OCI-LY7 (cell line): ENCODE measurements at regions not wholly inside any gene's neighbourhood (a gene's known extent, or its start where the extent isn't known, plus 50 kb on each side); places are given as distances from the start of the nearest gene placed in this dataset.

ENCODE experiments used
- EZH2phosphoT487 ChIP-seq: fragments of 200-600 bp; sonication (generic); IDR thresholded peaks from 2 replicates; pipeline ENCODE4 v1.6.1; 2018; ENCODE audit warnings: low read depth, borderline replicate concordance, mild to moderate bottlenecking, mixed run types, antibody characterized with exemption, low read length, moderate library complexity, mixed read lengths
- TF ChIP-seq, protein P1 (sequence below): fragments of 200-600 bp; sonication (generic); conservative IDR thresholded peaks from 2 replicates; pipeline ENCODE4 v1.5.1; 2014; ENCODE audit warnings: mild to moderate bottlenecking, antibody characterized with exemption, low read length, moderate library complexity, mixed read lengths

DNA sequence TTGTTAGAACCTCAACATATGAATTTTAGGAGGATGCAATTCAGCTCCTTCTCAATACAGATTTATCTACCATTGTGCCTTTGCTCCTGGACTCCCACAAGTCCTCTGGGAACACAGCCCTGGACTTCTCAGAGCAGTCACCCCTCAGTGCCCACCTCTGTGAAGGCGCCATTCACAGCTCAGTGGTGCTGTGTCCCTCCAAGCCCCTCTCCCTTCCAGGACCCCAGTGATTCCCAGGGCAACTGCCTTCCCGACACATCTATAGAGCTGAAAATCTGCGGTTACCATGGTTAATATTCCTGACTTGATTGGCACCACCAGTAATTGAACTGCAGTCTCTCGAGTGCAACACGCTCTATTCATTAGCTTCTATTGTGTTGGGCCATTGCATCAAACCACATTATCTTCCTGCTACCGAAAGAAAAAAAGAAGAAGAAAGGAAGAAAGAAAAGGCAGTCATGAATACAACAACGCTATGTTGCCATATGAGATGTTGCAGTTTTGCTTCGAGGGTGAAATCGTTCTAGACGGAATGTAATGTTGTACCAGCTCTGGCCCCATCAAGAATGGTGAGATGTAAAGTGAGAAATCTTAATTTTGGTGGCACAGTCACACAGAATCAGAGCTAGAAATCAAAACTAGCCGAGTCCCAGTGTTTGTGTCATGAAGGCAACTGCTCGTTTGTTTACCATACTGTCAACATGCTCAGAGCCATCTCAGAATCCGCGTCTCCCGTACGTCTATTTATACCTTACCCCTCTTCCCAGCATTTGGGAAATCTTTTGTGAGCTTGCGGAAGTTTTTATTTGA is 524.0 kb upstream of the ID2 start:
- TF ChIP-seq, protein P1, sequence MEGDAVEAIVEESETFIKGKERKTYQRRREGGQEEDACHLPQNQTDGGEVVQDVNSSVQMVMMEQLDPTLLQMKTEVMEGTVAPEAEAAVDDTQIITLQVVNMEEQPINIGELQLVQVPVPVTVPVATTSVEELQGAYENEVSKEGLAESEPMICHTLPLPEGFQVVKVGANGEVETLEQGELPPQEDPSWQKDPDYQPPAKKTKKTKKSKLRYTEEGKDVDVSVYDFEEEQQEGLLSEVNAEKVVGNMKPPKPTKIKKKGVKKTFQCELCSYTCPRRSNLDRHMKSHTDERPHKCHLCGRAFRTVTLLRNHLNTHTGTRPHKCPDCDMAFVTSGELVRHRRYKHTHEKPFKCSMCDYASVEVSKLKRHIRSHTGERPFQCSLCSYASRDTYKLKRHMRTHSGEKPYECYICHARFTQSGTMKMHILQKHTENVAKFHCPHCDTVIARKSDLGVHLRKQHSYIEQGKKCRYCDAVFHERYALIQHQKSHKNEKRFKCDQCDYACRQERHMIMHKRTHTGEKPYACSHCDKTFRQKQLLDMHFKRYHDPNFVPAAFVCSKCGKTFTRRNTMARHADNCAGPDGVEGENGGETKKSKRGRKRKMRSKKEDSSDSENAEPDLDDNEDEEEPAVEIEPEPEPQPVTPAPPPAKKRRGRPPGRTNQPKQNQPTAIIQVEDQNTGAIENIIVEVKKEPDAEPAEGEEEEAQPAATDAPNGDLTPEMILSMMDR = no peak
- no peak for TF ChIP-seq EZH2phosphoT487
